ENCODE measurements at regions not wholly inside any gene's neighbourhood (a gene's known extent, or its start where the extent isn't known, plus 50 kb on each side); places are given as distances from the start of the nearest gene placed in this dataset.

- Histone ChIP-seq H3K9me2 (ENCODE audit: insufficient read depth, low read length) (no peaks in the 10 kb centered on the region), H3F3A (ENCODE audit: insufficient read depth, low read length, poor library complexity, severe bottlenecking) (no peaks in the 10 kb centered on the region), H3K79me2 (replicated peaks; ENCODE audit: insufficient read depth, low read length) (no peaks in the 10 kb centered on the region), H3K9ac (ENCODE audit: low read length) (no peak overlapping the region), H2AFZ (ENCODE audit: low read depth, low read length) (no peak overlapping the region), H3K4me2 (ENCODE audit: low read length) (no peak overlapping the region), H3K36me3 (ENCODE audit: insufficient read depth, low read length) (no peaks in the 10 kb centered on the region), H3K4me3 (ENCODE audit: low read length) (no peak overlapping the region), H4K20me1 (ENCODE audit: insufficient read depth) (no peaks in the 10 kb centered on the region), H3K27ac (ENCODE audit: low read length) (no peak overlapping the region), H3K9me3 (ENCODE audit: low read length) (no peaks in the 10 kb centered on the region), H3K27me3 (ENCODE audit: insufficient read depth, low read depth, low read length) (no peaks in the 10 kb centered on the region)
- TF ChIP-seq EP300 (conservative IDR thresholded peaks at IDR 0.05; ENCODE audit: poor library complexity, severe bottlenecking) (no peak), EZH2 (IDR thresholded peaks at IDR 0.05; ENCODE audit: borderline replicate concordance, insufficient read depth, low read length, poor library complexity, severe bottlenecking) (no peak), POLR2AphosphoS5 (IDR thresholded peaks at IDR 0.05) (no peak), RAD21 (conservative IDR thresholded peaks at IDR 0.05) (no peak), MXI1 (conservative IDR thresholded peaks at IDR 0.05; ENCODE audit: poor library complexity, severe bottlenecking) (no peak), CTCF (IDR thresholded peaks at IDR 0.05; ENCODE audit: poor library complexity, severe bottlenecking) (no peak), TAF1 (IDR thresholded peaks at IDR 0.05; ENCODE audit: low read depth) (no peak), SMC3 (conservative IDR thresholded peaks at IDR 0.05; ENCODE audit: poor library complexity) (no peak)
- TF ChIP-seq, protein P1, sequence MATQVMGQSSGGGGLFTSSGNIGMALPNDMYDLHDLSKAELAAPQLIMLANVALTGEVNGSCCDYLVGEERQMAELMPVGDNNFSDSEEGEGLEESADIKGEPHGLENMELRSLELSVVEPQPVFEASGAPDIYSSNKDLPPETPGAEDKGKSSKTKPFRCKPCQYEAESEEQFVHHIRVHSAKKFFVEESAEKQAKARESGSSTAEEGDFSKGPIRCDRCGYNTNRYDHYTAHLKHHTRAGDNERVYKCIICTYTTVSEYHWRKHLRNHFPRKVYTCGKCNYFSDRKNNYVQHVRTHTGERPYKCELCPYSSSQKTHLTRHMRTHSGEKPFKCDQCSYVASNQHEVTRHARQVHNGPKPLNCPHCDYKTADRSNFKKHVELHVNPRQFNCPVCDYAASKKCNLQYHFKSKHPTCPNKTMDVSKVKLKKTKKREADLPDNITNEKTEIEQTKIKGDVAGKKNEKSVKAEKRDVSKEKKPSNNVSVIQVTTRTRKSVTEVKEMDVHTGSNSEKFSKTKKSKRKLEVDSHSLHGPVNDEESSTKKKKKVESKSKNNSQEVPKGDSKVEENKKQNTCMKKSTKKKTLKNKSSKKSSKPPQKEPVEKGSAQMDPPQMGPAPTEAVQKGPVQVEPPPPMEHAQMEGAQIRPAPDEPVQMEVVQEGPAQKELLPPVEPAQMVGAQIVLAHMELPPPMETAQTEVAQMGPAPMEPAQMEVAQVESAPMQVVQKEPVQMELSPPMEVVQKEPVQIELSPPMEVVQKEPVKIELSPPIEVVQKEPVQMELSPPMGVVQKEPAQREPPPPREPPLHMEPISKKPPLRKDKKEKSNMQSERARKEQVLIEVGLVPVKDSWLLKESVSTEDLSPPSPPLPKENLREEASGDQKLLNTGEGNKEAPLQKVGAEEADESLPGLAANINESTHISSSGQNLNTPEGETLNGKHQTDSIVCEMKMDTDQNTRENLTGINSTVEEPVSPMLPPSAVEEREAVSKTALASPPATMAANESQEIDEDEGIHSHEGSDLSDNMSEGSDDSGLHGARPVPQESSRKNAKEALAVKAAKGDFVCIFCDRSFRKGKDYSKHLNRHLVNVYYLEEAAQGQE (IDR thresholded peaks at IDR 0.05; ENCODE audit: borderline replicate concordance), result no peak
Measured at GRCh38 chr11:115590254-115590653, 86.0 kb upstream of the CADM1 start.

DNA sequence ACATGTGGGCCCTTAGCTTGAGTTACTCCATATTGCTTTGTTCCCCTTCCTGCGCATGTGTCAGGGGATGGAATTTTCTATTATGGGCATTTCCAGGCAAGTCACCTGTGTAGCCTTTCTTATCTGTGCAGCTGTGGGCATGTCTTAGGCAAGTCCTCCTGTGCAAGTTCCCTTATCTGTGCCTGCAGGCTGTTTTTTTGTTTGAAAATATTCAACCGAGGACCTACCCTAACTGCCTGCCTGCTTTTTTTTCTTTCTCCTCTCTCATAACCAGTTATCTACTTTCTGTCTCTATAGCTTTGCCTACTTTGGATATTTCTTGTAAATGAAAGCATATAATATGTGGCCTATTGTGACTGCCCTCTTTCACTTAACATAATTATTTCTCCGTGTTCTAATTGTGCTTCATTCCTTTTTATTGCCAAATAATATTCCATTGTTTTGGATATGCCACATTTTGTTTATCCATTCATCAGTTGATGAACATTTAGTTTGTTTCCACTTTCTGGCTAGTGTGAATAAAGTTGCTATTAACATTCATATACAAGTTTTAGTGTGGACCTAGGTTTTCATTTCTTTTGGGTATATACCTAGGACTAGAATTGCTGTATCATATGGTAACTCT lies 83.6 kb upstream of the CADM1 start:
- Histone ChIP-seq H3K27me3 (ENCODE audit: insufficient read depth, low read depth, low read length) (no peaks in the 10 kb centered on the region), H3K9me3 (ENCODE audit: low read length) (no peaks in the 10 kb centered on the region), H3K9ac (ENCODE audit: low read length) (no peak overlapping the region), H3K4me3 (ENCODE audit: low read length) (no peak overlapping the region), H3K27ac (ENCODE audit: low read length) (no peak overlapping the region), H3K79me2 (replicated peaks; ENCODE audit: insufficient read depth, low read length) (no peaks in the 10 kb centered on the region), H3F3A (ENCODE audit: insufficient read depth, low read length, poor library complexity, severe bottlenecking) (no peaks in the 10 kb centered on the region), H2AFZ (ENCODE audit: low read depth, low read length) (no peak overlapping the region), H4K20me1 (ENCODE audit: insufficient read depth) (no peaks in the 10 kb centered on the region), H3K9me2 (ENCODE audit: insufficient read depth, low read length) (no peaks in the 10 kb centered on the region), H3K36me3 (ENCODE audit: insufficient read depth, low read length) (no peaks in the 10 kb centered on the region), H3K4me2 (ENCODE audit: low read length) (no peak overlapping the region)
- TF ChIP-seq MXI1 (conservative IDR thresholded peaks at IDR 0.05; ENCODE audit: poor library complexity, severe bottlenecking), result no peak

All from neural cell (in vitro differentiated cells).